ENCODE measurements at regions not wholly inside any gene's neighbourhood (a gene's known extent, or its start where the extent isn't known, plus 50 kb on each side); places are given as distances from the start of the nearest gene placed in this dataset.
"Not testable (repeated sequence)": the region's sequence is repeated elsewhere in the genome, so short reads cannot be mapped to it uniquely, and the experiment has no call there.

DNA sequence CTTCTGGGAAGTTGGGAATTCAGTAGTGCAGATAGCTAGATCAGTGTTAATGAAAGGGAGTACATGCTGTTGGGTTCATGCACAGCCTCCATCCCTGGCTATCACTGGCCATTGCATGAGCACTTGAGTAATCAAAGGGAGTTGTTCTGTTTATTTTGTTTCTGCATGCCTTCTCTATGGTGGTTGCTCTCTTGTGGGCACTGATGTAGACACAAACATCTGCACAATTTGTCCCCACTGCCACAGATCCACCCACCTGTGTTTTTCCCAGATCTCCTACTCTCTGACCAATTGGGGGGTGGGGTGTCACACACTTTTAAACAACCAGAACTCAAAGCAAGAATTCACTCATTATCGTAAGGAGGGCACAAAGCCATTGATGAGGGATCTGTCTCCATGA is 89.7 kb upstream of the DHRS4 start:
- DNase-seq, result no peak

DNA sequence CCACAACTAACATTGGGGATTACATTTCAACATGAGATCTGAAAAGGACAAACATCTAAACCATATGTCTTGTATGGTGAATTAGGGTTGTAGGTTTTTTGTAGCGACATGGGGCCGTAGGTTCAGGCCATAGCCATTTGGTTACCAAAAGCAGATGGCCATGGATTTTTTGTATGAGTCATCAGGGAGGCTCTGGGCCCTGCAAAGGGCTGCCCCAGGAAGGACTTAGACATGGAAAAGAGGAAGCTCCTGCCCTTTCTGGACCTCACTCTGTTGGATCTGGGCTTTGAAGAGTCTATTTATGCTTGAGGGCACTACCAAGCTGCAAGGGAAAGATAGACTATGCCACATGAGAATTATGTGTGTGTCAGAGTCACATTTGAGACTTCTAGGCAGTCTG is 89.3 kb upstream of the DHRS4 start:
- DNase-seq, result no peak

DNA sequence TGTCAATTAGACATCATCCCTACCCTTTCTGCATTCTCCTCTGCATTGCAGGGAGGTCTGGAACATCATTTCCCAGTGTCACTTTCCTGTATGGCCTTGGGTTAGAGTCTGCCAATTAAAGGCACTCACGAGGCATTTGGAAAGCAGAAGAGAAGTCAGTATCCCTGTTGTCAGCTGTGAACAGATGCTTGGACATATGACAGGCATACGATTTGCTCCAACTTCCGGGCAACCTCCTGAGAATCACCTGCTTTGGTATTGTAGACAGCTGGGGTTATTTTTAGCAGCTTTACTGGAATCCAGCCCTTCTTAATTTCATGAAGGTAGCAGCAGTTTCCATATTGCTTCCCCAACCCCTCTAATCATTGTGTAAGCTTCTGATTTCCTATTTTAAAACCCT is 88.7 kb upstream of the DHRS4 start:
- no peak for DNase-seq

DNA sequence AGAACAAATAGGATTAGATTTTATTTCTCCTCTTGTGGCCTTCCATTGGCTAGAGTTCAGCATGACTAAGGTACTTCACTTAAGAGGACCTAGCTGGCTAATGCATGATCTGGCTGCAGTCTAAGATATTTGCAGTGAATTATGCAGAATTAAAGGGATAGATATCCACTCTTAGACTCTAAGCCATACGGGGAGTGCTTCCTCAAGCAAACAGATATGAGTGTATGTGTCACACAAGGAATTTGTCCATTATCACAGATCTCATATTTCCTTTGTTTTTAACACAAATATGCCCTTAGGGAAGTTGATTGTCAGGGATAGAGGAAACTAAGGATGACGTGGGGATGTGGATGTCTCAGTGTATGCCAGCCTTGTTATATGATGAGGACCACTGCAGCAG is 88.1 kb upstream of the DHRS4 start:
- DNase-seq, result no peak

DNA sequence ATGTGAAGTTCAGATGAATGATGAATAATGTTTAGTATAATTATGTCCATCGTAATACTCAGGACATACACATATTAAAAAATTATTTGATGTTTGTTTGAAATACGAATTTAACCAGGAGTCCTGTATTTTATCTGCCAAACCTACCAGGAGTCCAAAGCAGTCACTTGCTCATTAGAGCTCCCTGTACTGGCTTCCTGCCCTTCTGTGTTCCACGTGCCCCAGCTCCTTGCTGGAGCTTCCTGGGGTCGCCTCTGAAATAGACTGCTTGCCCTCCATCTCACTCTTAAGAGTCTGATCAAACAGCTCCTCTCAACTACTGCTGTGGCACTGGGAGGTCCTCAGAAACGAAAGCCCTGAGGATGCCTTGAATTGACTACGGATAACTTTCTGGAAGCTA is 87.3 kb upstream of the DHRS4 start:
- no peak for DNase-seq

DNA sequence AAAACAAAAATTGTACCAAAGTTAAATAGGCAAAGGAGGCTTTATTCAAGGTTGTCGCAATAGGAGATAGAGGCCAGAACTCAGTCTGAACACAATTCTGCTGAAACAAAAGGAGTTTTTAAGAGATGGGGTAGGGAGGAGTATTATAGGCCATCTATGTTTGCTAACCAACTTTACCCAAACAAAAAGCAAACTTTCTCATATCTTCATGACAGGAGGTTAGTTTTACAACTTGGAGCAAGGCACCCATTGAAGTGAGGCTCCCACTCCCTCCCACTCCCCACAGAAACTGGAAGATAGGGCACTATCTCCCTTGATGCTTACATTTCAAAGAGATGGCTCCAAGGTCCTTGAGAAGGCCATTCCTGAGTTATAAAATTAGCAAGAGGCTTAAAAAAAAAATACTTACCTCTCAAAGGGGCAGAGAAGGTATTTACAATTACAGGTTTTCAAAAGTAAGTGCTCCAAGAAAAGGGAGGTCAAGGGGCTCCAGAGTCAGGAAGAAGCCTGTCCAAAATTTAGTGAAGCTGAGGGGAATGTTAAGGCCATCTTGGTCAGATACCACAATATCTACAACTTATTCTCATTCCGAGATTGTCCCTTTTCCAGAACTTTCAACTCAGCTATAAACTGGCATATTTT is 84.4 kb upstream of the DHRS4 start:
- DNase-seq, result no peak

DNA sequence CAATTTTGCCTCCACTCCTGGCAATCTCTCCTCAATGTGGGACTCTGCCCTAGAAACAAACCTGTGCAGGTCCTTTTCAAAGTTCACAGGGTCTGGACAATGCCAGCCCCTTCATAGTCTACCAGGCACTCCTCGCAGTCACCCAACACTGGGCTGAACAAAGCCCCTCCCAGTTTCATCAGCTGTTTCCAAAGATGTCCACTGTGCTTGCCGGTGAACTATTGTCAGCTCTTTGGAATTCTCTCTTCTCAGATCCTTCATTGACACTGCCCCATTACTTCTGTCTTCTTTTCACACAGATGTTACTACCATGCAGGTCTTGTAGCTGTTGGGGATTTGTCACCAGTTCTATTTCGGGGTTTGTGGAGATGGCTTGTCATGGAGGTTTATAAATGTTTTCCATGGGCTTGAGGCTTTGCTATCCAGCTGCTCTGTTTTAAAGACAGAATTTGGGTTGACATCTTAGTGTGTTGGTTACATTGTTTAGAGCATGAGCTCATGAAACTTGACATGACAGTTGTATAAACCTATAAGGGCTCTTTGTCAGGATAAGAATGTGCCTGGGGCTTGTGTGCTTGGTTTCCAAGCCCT is 77.3 kb upstream of the DHRS4 start:
- no peak for DNase-seq

DNA sequence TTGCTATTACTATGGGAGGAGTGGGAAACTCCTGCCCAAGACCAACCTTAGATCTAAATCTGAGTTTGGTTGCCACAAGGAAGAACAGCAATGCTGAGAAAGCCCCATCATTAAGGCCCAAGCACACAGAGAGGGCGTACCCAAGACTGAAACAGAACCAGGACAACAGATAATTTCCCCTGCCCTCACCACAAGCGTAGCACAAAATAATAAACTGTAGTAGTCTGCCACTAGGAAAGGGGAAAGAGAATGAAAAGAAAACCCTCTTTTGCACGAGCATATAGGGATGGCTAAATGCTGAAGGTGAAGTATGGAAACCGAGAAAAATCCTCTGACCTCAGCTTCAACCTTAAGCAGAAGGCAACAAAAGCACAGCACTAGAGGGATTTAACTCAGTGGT is 76.5 kb upstream of the DHRS4 start:
- no peak for DNase-seq

DNA sequence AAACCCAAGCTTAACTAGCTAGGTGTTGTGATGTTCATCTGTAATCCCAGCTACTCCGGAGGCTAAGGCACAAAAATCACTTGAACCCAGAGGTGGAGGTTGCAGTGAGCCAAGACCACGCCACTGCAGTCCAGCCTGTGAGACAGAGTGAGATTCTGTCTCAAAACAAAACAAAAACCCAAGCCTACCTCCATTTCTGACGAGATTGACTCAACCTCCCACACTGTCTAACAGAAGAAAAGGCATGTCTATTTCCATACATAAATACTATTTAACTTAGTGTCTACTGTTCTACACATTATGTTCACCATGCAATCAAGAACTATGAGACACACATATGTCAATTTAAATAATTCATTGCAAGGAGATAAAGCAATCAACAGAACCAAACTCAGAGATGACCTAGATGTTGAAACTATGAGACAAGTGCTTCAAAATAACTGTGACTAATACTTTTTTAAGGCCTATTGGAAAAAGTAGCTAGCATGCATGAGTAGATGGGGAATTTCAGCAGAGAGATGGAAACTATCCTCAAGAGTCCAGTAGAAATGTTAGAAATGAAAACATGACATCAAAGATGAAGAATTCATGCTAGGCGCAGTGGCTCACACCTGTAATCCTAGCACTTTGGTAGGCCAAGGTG is 75.9 kb upstream of the DHRS4 start:
- DNase-seq, result no peak

DNA sequence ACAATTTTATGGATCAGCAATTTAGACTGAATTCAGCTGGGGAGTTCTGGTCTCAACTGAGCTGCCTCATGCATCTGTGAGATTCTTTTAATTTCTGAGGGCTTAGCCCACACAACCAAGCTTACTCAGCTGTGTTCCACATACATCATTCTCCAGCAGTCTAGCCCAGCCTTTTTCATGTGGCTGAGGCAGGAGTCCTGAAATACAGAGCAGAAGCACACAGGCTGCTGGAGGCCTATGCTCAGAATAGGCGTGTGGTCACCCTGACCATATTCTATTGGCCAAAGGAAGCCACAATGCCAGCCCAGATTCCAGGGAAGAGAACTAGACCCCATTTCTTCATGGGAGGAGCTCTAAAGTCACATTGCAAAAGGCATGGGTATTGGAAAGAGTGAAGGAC is 72.3 kb upstream of the DHRS4 start:
- no peak for DNase-seq

DNA sequence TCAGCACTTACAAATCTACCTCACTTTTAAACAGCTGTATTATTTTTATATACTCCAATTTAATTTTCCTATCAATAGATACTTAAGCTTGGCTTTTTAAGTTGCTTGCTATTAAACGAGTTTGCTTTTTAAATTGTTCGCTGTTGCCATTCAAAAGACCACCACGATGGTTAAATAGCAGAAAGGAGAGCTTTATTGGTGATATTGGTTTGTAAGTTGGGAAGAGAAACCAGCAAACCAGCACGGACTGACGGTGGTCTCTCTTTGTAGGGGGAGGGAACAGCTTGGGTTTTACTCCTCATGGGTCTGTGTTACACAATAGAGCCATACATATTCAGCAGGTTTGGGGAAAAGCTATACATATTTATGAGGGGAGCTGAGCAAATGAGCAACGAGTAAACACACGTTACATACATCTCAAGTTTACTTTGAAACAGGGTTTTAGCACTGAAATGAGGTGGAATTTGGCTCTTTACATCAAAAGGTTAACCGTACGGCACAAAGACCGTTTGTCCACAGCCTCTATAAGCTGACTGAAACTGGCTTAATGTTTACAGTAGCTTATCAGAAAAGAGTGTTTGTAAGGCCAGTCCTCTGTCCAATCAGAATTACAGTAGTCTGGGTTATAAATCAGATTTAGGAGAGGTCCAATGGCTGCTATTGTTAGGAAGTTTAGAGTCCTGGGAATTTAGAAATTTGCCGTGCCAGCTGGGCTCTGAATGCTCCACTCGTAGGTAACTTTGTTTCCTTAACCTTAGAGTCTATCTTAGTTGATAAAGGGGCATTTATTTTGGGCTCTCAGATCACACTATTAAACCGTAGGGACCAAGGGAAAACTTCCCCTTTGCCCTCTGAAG is 69.7 kb upstream of the DHRS4 start:
- no peak for DNase-seq

DNA sequence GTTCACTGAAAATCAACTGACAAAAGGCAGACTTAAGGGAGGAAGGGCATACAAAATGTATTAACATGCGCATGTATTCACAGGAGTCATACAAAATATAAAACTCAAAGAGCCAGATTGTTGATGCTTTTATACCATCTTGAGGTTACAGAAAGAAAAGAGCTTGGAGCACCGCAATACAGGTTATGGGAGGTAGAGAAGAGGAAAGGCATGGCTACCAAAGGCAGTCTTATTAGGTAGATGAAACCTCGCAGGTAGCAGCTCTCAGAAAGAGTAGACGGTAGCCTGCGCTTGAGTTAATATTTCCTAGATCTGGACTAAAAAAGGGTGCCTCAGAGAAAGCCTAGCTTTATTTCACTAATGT is 69.0 kb upstream of the DHRS4 start:
- DNase-seq, result no peak

DNA sequence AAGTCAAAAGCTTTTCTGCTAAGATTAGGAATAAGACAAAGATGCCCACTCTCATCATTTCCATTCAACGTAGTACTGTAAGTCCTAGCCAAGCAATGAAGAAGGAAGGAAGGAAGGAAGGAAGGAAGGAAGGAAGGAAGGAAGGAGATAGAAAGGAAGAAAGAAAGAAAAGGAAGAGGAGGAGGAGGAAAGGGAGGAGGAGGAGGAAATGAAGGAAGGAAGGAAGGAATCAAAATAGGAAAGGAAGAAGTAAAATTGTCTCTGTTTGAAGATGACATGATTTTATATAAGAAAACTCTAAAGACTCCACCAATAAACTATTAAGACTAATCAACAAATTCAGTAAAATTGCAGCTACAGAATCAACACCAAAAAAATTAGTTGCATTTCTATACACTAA is 66.0 kb upstream of the DHRS4 start:
- DNase-seq, result no peak

DNA sequence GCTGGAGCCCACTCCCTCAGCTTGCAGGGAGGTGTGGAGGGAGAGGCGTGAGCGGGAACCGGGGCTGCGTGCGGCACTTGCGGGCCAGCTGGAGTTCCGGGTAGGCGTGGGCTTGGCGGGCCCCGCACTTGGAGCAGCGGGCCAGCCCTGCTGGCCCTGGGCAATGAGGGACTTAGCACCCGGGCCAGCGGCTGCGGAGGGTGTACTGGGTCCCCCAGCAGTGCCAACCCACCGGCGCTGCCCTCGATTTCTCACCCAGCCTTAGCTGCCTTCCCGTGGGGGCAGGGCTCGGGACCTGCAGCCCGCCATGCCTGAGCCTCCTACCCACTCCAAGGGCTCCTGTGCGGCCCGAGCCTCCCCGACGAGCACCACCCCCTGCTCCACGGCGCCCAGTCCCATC is 61.9 kb upstream of the DHRS4 start:
- DNase-seq, result not testable (repeated sequence)

DNA sequence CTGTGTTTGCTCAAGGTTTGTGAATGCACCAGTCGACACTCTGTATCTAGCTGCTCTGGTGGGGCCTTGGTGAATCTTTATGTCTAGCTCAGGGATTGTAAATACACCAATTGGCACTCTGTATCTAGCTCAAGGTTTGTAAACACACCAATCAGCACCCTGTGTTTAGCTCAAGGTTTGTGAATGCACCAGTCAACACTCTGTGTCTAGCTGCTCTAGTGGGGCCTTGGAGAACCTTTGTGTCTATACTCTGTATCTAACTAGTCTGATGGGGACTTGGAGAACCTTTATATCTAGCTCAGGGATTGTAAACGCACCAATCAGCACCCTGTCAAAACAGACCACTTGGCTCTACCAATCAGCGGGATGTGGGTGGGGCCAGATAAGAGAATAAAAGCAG is 61.3 kb upstream of the DHRS4 start:
- DNase-seq, result not testable (repeated sequence)

DNA sequence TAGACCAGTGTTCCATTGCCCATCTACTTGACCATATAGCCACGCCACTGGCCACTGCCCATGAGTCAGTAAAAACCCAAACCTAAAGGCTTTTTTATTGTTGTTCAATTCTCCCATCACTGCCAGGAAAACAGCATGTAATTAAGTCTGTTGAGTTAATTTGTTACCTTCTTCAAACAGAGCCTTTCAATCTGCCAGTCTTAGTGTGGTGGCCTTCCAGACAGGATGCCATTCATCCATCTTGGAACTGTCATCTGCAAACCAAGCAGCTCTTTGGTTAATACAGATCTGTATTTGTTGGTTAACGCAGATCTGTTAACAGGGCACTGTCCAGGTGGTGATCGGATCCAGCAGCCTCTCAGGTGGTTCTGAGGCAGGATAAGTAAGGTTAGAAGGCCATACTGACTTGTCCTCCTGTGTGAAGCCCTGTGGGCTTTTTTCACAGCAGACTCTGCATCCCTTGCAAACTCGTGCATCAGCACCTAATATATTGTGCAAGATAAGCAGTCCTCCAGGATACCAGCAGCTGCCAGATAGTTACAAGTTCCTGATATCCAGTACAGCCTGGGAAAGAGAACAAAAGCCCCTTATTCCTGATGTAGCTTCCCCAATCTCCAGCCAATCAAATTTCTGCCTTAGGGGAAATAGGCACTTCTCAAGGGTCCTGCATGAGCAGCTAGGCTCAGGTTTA is 59.1 kb upstream of the DHRS4 start:
- no peak for DNase-seq

DNA sequence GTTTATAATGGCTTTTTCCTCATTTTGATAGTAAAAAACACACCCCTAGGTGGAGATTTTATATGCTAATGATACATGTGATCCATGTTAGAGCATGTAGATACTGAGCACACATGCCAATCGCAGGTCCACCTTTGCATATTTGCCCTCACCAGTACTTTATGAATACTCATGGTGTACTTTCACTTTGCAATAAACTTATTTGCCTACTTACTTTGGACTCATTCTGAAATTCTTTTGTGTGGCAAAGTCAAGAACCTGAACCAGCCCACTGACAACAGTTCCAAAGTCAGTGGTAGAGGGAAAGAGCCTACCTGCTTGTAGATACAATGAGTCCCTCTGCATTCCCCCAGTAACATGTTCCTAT is 58.5 kb upstream of the DHRS4 start:
- DNase-seq, result no peak

DNA sequence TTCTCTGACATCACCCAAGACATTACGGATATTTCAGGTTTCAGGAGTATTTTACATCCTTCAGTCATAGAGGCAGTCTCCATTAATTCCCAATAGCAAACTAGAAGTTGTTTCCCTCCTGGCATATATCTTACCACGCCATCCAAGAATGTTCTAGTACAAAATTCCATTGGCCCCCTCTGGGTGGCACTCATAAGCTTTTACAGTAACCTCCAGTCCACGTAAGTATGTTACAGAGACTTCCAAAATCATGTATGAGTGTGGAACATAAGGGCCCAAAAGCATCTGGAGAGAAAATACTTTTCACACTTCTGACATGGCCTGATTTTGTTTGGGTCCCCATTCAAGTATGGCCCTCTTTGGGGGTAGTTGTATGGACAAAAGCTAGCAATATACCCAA is 58.1 kb upstream of the DHRS4 start:
- no peak for DNase-seq

DNA sequence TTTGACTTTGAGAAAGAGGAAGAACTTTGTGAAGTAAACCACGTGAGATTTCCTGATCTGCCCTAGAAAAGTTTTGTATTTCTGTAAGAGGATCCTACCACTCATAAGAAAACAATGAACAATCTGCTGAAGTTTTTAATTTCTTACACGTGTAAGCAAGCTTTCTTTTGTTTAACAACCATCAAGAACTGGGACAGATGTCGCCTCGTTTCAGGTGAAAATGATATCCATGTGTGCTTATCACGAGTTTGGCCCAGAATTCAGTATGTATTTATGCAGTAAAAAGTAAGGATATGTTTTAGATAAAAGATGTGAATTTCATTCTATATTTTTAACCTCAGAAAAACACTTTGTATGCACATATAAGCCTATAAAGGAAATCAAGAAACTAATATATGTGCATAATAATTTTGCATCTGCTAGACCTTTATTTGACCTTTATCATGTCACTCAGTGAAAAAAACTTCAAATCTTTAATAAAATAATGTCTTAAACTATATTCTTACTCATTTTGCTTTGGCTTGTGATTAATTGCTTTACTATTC is 56.9 kb upstream of the DHRS4 start:
- DNase-seq, result no peak

DNA sequence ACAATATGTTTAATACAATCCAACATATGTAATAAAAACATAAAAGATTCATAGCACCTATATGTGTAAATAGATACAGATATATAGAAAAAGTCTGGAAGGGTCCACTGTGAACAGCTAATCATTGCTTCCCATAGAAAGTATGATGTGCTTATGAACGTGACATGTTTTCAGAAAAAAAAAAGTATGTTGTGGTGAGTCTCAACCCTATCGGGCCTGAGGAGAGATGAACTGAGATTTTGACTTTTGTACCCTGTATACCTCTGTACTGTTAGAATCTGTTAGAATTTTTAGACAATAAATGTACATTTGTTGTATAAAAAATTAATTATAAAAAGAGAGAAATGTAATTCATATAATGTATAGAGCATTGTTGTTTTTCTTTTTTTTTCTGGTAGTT is 56.3 kb upstream of the DHRS4 start:
- not testable (repeated sequence) for DNase-seq

DNA sequence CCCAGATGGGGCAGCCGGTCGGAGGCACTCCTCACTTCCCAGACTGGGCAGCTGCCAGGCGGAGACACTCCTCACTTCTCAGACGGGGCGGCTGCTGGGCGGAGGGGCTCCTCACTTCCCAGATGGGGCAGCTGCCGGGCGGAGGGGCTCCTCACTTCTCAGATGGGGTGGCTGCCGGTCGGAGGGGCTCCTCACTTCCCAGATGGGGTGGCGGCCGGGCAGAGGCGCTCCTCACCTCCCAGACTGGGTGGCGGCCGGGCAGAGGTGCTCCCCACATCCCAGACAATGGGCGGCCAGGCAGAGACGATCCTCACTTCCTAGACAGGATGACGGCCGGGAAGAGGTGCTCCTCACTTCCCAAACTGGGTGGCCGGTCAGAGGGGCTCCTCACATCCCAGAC is 55.2 kb upstream of the DHRS4 start:
- DNase-seq, result not testable (repeated sequence)

DNA sequence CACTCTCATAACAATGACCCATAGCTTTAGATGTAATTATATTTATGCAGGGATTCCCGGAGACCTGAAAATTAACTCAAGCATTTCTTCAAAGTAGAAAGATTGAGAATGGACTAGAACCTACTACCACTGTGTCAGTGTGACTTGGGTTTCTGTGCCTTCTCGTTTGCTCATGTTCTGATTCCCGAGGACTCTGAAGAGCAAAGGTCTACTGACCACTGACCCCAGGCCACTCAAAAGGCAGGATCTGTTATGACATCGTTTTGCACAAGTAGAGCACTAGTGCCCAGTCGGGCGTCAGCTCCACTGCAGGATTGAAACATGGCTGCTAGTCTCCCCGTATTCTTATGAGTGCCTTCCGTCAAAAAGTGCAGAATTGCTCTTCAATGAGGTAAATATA is 53.8 kb upstream of the DHRS4 start:
- no peak for DNase-seq

DNA sequence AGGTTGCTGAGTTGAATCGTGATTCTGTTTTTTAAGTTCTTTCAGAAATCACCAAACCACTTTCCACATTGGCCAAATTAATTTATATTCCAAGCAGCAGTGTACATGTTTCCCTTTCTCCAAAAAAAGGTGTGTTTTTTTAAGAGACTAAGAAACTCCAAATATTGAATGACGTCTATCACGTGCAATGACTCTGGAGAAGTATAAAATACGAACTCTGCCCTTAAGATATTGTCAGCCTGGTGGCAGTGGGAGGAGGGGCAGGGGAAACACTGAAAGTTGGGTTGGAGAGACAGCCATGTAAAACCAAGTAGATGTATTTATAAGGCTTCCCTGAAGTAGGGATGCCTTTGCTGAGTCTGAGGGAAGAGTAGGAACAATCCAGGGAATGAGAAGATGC is 50.1 kb upstream of the DHRS4 start:
- no peak for DNase-seq
